ENCODE measurements at regions not wholly inside any gene's neighbourhood (a gene's known extent, or its start where the extent isn't known, plus 50 kb on each side); places are given as distances from the start of the nearest gene placed in this dataset.

- no peaks in the 10 kb centered on the region for H3K36me3 ChIP-seq (replicated peaks)
- H3K27me3 ChIP-seq (ENCODE audit: low read depth), result no peaks in the 10 kb centered on the region
- no peaks in the 10 kb centered on the region for H3K4me1 ChIP-seq
- H3K9me3 ChIP-seq, result no peaks in the 10 kb centered on the region
- in situ Hi-C loops (cut with MboI; ENCODE audit: low sequenced_read_pairs), result no loop called here
- DNase-seq (ENCODE audit: low spot score in 2 of 2), result no peak
- no peak overlapping the region for H3K4me3 ChIP-seq
These were observed 138.4 kb upstream of the SLIT3 start for GRCh38 chr5:169439362-169439761.

- in situ Hi-C loops (cut with MboI; ENCODE audit: low sequenced_read_pairs), result no loop called here
- Histone ChIP-seq H3K9me3 (no peaks in the 10 kb centered on the region), H3K4me1 (no peaks in the 10 kb centered on the region)
These were observed 134.7 kb upstream of the SLIT3 start for GRCh38 chr5:169435506-169436229.

GRCh38 chr5:169433221-169433651, 132.3 kb upstream of the SLIT3 start:
- H3K27me3 ChIP-seq (ENCODE audit: low read depth), result no peaks in the 10 kb centered on the region
- H3K9me3 ChIP-seq, result no peaks in the 10 kb centered on the region
- in situ Hi-C loops (cut with MboI; ENCODE audit: low sequenced_read_pairs), result no loop called here
- no peak for DNase-seq (ENCODE audit: low spot score in 2 of 2)
- no peak overlapping the region for H3K4me3 ChIP-seq
- no peaks in the 10 kb centered on the region for H3K4me1 ChIP-seq
- no peaks in the 10 kb centered on the region for H3K36me3 ChIP-seq (replicated peaks)

More at GRCh38 chr5:169435506-169436229, 134.7 kb upstream of the SLIT3 start:
- Histone ChIP-seq H3K36me3 (replicated peaks) (no peaks in the 10 kb centered on the region), H3K27me3 (ENCODE audit: low read depth) (no peaks in the 10 kb centered on the region), H3K4me3 (no peak overlapping the region)
- no peak for DNase-seq (ENCODE audit: low spot score in 2 of 2)

- H3K9me3 ChIP-seq, result no peaks in the 10 kb centered on the region
- in situ Hi-C loops (cut with MboI; ENCODE audit: low sequenced_read_pairs), result no loop called here
- H3K27me3 ChIP-seq (ENCODE audit: low read depth), result no peaks in the 10 kb centered on the region
- H3K36me3 ChIP-seq (replicated peaks), result no peaks in the 10 kb centered on the region
- no peak for DNase-seq (ENCODE audit: low spot score in 2 of 2)
- no peaks in the 10 kb centered on the region for H3K4me1 ChIP-seq
- no peak overlapping the region for H3K4me3 ChIP-seq
These were observed 130.4 kb upstream of the SLIT3 start for GRCh38 chr5:169431386-169431785.

- Histone ChIP-seq H3K4me1 (no peaks in the 10 kb centered on the region), H3K27me3 (ENCODE audit: low read depth) (no peaks in the 10 kb centered on the region), H3K36me3 (replicated peaks) (no peaks in the 10 kb centered on the region), H3K4me3 (no peak overlapping the region), H3K9me3 (no peaks in the 10 kb centered on the region)
- in situ Hi-C loops (cut with MboI; ENCODE audit: low sequenced_read_pairs), result no loop called here
- no peak for DNase-seq (ENCODE audit: low spot score in 2 of 2)
These were observed 129.7 kb upstream of the SLIT3 start for GRCh38 chr5:169430671-169431070.

- Histone ChIP-seq H3K27me3 (ENCODE audit: low read depth) (no peaks in the 10 kb centered on the region), H3K4me1 (peaks cover 3% of the 10 kb centered on the region; the same call in 1 of the 2 replicates), H3K9me3 (no peaks in the 10 kb centered on the region), H3K36me3 (replicated peaks) (no peaks in the 10 kb centered on the region), H3K4me3 (no peak overlapping the region)
- in situ Hi-C loops (cut with MboI; ENCODE audit: low sequenced_read_pairs), result no loop called here
- no peak for DNase-seq (ENCODE audit: low spot score in 2 of 2)
These were observed 128.1 kb upstream of the SLIT3 start for GRCh38 chr5:169429044-169429443.

- Histone ChIP-seq H3K36me3 (replicated peaks) (no peaks in the 10 kb centered on the region), H3K4me1 (peaks cover 3% of the 10 kb centered on the region; the same call in 1 of the 2 replicates), H3K9me3 (no peaks in the 10 kb centered on the region), H3K27me3 (ENCODE audit: low read depth) (no peaks in the 10 kb centered on the region), H3K4me3 (no peak overlapping the region)
- in situ Hi-C loops (cut with MboI; ENCODE audit: low sequenced_read_pairs), result no loop called here
- DNase-seq (ENCODE audit: low spot score in 2 of 2), result no peak
These were observed 125.8 kb upstream of the SLIT3 start for GRCh38 chr5:169426784-169427183.

GRCh38 chr5:169424670-169425378, 123.9 kb upstream of the SLIT3 start:
- no peaks in the 10 kb centered on the region for H3K9me3 ChIP-seq
- H3K36me3 ChIP-seq (replicated peaks), result no peaks in the 10 kb centered on the region
- no peak overlapping the region for H3K4me3 ChIP-seq
- H3K4me1 ChIP-seq, result peaks cover 3% of the 10 kb centered on the region; the same call in 1 of the 2 replicates
- peak; percentile 34 to 35 for DNase-seq (ENCODE audit: low spot score in 2 of 2)
- H3K27me3 ChIP-seq (ENCODE audit: low read depth), result no peaks in the 10 kb centered on the region
- in situ Hi-C loops (cut with MboI; ENCODE audit: low sequenced_read_pairs), result no loop called here

- H3K9me3 ChIP-seq, result no peaks in the 10 kb centered on the region
These were observed 123.3 kb upstream of the SLIT3 start for GRCh38 chr5:169424279-169424655.

GRCh38 chr5:169423580-169424278, 122.8 kb upstream of the SLIT3 start:
- Histone ChIP-seq H3K9me3 (no peaks in the 10 kb centered on the region), H3K36me3 (replicated peaks) (no peaks in the 10 kb centered on the region), H3K4me1 (peaks cover 3% of the 10 kb centered on the region; the same call in 1 of the 2 replicates), H3K27me3 (ENCODE audit: low read depth) (no peaks in the 10 kb centered on the region), H3K4me3 (no peak overlapping the region)
- no peak for DNase-seq (ENCODE audit: low spot score in 2 of 2)
- in situ Hi-C loops (cut with MboI; ENCODE audit: low sequenced_read_pairs), result no loop called here

More at GRCh38 chr5:169424279-169424655, 123.3 kb upstream of the SLIT3 start:
- Histone ChIP-seq H3K4me3 (no peak overlapping the region), H3K36me3 (replicated peaks) (no peaks in the 10 kb centered on the region), H3K27me3 (ENCODE audit: low read depth) (no peaks in the 10 kb centered on the region), H3K4me1 (peaks cover 3% of the 10 kb centered on the region; the same call in 1 of the 2 replicates)
- in situ Hi-C loops (cut with MboI; ENCODE audit: low sequenced_read_pairs), result no loop called here
- no peak for DNase-seq (ENCODE audit: low spot score in 2 of 2)

GRCh38 chr5:169422087-169422486, 121.1 kb upstream of the SLIT3 start:
- no peak for DNase-seq (ENCODE audit: low spot score in 2 of 2)
- no peak overlapping the region for H3K4me3 ChIP-seq
- H3K36me3 ChIP-seq (replicated peaks), result no peaks in the 10 kb centered on the region
- H3K27me3 ChIP-seq (ENCODE audit: low read depth), result no peaks in the 10 kb centered on the region
- no peaks in the 10 kb centered on the region for H3K9me3 ChIP-seq
- in situ Hi-C loops (cut with MboI; ENCODE audit: low sequenced_read_pairs), result no loop called here
- peaks cover 3% of the 10 kb centered on the region; the same call in 1 of the 2 replicates for H3K4me1 ChIP-seq

GRCh38 chr5:169421677-169422076, 120.7 kb upstream of the SLIT3 start:
- in situ Hi-C loops (cut with MboI; ENCODE audit: low sequenced_read_pairs), result no loop called here
- Histone ChIP-seq H3K4me1 (peaks cover 3% of the 10 kb centered on the region; the same call in 1 of the 2 replicates), H3K4me3 (no peak overlapping the region), H3K36me3 (replicated peaks) (no peaks in the 10 kb centered on the region), H3K9me3 (no peaks in the 10 kb centered on the region), H3K27me3 (ENCODE audit: low read depth) (no peaks in the 10 kb centered on the region)
- DNase-seq (ENCODE audit: low spot score in 2 of 2), result no peak

- Histone ChIP-seq H3K36me3 (replicated peaks) (no peaks in the 10 kb centered on the region), H3K27me3 (ENCODE audit: low read depth) (no peaks in the 10 kb centered on the region), H3K9me3 (no peaks in the 10 kb centered on the region), H3K4me1 (no peaks in the 10 kb centered on the region), H3K4me3 (no peak overlapping the region)
- in situ Hi-C loops (cut with MboI; ENCODE audit: low sequenced_read_pairs), result no loop called here
- DNase-seq (ENCODE audit: low spot score in 2 of 2), result no peak
These were observed 116.7 kb upstream of the SLIT3 start for GRCh38 chr5:169417676-169418075.

Data from HAP-1 (cell line).